ENCODE measurements at regions not wholly inside any gene's neighbourhood (a gene's known extent, or its start where the extent isn't known, plus 50 kb on each side); places are given as distances from the start of the nearest gene placed in this dataset.

DNA sequence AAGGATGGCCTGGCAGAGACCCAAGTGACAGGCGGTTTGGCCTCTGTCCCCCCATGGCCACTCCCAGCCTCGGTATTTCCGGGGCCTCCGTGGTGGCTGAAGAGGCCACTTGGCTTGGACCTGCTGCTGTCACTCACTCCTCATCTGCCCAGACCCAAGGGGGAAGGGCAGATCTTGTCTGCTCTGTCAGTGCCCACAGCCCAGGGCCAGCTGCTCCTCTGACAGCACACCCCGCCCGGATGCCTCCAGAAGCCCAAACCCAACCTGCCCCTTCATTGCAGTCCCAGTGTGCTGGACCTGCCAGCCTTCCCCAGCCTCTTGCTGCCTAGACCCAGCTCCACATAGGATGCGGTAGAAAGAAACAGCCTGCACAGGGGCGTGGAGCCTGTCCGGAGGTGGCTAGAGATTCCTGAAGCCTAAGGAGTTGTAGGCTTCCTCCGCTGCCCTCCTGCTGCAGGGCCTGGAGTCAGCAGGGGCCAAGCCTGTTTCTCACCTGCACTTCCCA is 52.0 kb downstream of the MAGEF1 start:
- DNase-seq (no peak), ATAC-seq (no peak)

DNA sequence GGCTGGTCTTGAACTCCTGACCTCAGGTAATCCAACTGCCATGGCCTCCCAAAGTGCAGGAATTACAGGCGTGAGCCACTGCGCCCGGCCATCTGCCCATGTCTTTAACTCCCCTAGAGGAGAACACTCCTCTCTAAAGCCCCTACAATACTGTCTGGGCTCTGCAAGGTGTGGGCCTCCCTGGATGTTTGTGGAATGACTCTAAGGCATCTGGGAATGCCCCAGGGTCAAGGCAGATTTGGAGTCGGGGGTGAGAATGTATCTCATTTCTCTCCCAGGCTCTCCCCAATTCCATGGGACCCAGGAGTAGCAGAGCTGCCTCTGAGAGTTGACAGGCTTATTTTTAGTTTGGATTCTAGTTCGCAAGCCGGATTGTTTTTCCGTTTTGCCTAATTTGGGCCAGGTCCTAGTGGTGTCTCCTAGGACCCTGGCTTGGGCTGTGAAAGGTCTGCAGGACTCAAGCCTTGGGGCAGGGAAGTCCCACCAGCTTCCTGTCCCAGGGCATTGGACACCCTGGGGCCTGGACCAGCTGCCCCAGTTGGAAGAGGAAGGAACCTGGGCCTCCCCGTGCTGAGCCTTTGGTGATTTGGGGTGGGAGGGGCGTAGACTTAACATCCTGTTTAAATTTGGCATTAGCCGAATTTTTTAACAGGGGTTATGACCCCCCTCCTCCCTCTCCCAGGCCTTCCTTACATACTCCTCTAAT is 53.5 kb downstream of the MAGEF1 start:
- DNase-seq: no peak
- ATAC-seq: no peak

DNA sequence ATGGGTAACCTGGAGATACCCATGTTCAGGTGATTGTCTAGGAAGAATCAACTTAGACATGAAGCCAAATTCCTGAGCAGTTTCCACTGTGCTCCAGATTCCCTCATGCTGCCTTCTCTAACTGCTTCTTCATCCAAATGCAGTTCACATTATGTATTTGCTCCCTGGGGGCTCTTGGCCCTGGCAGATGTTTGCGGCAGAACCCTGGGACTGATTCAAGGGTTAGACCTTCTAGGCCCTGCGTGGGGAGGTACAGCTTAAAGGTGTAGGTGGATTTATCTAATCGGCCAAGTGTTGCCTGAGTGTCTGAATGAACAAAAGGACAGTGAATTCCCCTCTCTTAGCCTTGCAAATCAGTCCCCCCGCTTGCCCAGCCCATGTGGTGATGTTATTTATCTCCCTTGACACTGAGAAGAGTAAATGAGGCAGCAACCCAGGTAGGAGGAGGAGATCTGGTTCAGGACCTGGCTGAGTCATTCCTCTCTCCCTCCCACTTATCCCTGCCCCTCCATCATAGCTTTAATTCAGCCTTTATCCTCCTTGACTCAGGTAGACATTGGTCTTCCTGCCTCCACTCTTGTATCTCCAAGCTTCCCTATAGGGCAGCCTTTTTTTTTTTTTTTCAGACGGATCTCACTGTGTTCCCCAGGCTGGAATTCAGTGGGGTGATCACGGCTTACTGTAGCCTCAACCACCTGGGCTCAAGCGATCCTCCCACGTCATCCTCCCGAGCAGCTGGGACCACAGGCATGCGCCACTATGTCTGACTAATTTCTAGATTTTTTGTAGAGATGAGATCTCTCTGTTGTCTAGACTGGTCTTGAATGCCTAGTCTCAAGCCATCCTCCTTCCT is 54.8 kb downstream of the MAGEF1 start:
- DNase-seq (peak; percentile 21), ATAC-seq (peak; percentile 63)

DNA sequence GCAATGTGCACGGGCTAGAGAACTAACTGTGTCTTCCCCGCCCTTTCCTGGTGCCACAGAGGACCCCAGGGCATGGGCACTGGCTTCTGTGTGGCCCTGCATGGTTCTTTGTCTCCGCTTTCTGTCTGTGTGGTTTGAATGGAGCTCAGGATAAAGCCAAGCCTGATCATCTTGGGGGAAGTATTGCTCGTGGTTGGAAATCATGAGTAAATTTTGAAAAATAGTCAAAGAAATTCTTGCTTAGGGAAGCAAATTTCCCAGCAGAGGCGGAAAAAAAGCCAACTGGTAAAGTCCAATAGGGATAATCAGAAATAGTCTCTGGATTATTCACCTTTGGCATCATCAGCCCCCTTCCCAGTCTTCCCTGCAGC is 55.4 kb downstream of the MAGEF1 start:
- ATAC-seq (no peak), DNase-seq (no peak)

DNA sequence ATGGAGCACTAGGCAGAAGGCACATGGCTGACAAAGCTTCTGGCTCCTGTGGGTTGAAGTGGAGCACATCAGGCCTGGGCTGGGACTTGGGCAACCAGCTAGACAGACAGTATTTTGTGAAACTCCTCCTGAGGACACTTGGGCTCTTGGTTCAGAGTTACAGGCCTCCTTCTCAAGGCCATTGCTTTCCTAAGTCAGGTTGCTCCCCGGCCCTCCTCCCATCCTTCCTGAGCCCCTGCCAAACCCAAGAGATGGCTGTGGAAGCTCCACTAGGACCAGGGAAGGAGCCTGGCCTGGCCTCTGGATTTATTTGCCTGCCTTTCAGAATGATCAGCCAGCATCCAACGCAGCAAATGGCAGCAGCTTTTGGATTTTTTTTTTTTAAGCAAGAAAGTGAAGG is 56.3 kb downstream of the MAGEF1 start:
- ATAC-seq (no peak), DNase-seq (no peak)

DNA sequence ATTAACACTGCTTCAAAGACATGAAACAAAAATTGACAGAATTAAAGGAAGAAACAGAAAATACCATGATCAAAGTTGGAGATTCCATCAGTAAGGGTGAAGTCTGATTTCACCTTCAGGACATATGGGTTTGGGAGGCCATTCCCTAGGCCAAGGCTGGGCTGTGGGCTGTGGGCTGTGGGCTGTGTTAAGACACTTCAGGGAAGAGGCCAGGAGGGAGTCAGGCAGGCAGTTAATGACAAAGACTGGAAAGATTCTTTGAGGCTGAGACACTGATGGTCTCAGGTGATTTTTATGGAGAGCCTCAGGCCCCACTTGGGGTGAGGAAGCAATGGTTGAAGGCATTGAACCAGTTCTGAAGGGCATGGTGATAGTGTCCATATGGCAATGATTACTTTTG is 57.5 kb downstream of the MAGEF1 start:
- no peak for DNase-seq
- ATAC-seq: no peak

DNA sequence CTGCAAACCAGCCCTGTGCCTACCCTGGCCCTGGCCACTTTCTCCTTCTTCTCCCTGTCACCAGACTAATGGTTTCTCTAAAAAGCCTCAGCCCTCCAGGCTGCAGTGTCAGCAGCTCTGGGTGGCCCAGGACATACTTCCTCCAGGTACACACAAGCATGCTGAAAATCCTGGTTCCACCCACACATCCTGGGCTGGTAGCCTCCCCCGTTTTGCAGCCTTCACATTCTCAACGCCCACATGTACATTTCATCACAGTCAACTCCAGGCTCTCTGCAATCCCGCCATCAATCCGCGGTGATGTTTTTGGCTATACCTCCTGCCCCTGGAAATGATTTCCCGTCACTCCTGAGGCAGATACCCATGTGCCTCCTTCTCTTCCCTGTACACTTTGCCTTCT is 59.4 kb downstream of the MAGEF1 start:
- ATAC-seq: no peak
- no peak for DNase-seq

DNA sequence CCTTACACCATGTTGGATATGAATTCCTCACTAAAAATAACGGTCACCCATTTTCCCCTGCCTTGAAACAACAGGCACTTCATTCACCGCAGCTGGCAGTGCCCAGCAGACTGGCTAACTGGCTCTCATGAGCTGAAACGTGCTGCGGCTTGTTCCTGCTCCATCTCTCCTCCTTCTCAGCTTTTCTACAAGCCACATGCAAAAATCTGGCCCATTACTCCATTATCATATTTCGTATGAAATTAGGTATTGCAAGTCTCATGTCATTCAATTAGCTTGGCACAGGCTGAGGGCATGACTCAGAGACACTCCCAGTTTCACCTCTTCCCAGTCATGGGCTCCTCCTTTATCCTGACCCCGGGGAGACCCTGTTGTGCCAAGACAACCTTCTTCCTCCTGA is 60.0 kb downstream of the MAGEF1 start:
- no peak for DNase-seq

DNA sequence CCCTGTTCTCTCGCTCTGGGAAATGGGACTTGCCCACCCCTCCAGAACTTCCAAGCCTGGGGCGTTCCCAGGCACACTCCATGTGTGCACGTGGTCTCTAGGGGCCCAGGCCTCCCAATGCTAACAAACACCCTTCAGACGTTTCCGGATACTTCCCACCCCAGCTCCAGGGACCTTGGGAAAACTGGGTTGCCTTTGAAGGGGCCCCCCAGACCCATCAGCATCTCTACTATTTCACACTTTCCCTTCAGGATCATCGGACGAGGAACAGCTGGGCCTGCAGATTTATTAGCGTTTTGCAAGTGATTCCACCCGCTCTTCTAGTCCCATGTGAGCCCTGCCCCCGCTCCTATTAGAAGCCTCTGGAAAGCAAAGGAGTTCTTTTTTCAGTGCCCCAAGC is 63.2 kb downstream of the MAGEF1 start:
- DNase-seq: no peak
- ATAC-seq: no peak

More for the DNA sequence above, 60.0 kb downstream of the MAGEF1 start:
- no peak for ATAC-seq

DNA sequence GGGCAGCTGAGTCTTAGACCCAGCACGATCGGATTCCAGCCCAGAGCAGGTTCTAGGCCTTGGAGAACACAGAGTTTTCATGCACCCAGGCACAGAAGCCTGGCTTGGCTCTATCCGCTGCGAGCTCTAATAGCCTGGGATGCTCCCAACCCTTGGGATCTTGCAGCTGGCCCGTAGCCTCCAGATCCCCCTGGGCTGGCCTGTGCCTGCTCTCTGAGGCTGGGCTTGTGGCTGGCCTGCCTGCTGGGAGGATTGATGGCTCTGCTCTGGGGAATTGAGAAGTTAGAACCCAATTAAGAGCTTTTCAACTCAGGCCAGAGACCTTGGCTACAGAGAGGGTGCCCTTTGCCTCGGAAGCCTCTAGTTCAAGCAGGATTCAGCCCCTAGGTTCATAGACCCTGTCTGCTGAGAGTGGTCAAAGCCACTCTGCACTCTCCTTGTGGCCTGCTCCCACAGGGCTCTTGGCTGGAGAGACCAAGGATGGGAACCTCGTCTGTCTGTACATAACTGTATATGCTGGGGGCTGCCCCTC is 64.4 kb downstream of the MAGEF1 start:
- ATAC-seq (no peak), DNase-seq (no peak)

DNA sequence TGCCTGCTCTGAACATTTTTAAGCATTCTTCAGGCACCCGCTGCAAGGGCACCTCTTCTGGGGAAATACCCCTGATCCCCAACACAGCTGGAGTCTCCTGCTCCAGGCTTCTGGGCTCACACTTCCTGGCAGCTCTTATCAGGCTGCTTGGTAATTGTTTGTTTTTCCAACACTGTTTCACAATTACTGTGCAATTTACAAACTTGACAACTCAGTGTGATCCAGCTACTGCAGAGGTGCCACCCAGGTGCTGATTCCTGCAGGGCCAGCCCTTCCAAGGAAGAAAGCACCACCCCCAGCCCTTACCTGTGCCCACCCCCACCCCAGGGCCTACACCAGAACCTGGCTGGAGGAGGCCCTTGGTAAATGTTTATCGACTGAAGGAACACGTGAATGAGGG is 66.5 kb downstream of the MAGEF1 start:
- no peak for ATAC-seq
- DNase-seq: no peak

DNA sequence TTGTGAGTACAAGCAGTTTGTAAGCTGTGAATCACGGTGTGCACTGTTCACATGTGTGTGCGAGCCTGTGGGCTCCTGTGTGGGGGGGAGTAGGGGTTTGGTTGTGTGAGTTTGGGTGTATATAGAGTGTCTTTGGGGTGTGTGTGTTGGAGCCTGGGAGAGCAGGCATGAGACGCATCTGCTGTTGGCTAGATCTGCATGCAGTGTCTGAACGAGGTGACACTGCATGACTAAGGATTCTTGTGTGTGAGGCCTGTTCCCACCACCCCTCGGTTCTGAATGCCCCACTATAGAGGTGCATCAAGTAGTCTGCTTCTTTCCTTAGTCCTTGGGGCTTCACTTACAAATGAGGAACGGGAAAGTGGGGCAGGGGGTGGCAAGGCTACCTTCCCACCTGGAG is 68.4 kb downstream of the MAGEF1 start:
- DNase-seq (no peak), ATAC-seq (no peak)

DNA sequence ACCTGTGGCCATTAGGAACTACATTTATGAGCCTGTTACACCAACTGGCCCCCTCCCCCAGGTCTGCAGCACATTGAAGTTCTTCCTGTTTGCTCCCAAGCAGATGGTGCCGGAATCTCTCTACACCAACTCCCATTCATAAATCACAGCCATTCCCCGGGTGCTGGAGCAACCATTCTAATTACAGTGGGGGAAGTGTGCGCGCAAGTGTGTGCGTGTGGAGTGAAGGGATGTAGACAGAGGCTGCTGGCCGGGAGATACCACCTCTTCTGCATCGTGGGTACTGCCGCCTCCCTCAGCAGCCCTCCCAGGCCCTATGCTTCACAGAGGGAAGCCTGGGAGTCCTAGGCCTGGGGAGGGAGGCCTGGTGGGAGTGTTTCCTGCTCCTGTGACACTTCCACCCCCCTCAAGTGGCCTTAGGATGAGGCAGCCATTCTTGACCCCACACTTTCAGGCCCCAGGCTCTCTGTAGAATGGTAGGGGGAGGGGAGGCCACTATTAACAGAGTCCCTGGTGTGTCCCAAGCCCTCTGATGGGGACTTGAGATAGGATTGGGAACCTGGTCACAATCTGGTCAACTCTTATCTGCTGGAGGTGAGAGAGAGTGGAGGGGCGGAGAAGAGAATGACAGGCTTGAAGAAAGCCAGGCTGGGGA is 69.1 kb downstream of the MAGEF1 start:
- DNase-seq (no peak), ATAC-seq (no peak)

DNA sequence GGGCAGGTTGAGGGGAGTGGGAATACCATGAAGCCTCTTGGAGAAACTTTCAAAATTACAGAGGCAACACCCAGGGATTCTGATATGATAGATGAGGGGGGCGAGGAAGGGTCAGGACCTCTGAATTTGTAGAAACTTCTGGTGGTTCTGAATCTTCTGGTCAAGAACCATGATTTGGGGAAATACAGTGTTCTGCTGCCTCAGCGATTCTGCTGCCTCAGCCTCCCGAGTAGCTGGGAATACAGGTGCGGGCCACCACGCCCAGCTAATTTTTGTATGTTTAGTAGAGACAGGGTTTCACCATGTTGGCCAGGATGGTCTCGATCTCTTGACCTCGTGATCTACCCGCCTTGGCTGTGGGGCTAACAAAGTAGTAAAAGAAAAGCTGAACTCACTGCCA is 70.4 kb downstream of the MAGEF1 start:
- ATAC-seq: no peak
- DNase-seq: no peak

DNA sequence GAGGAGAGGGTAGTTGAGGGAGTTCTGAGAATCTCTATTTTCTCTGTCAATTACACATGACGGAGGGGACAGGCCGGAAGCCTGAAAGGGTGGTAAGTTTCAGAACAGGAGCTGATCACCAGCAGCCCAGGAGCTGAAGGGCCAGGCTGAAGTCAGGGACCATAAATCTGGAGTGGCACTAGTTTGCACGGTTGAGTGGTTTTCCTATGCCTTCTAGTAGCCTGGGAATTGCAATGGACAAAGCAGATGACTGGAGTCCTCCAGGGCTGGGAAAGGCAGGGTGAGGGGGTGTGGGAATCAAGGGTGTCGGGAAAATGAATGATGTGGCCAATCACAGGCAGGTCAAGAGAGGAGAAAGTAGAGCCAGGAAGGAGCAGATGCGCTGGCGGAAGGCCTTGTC is 72.5 kb downstream of the MAGEF1 start:
- DNase-seq: no peak
- ATAC-seq: no peak

DNA sequence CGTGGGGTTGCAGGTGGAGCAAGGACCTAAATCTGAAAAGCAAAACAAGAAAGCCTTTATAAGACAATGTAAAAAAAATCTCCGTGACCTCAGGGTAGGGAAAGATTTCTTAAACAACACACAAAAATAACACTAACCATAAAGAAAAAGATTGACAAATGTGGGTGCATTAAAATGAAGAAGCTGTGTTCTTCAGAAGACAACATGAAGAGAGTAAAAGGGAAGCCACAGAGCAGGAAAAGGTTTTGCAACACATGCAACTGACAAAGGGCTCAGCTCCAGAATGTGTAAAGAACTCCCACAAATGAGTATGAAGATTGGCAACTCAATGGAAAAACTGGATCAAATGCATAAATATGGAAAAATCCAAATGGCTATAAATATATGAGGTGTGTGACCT is 74.2 kb downstream of the MAGEF1 start:
- no peak for ATAC-seq

DNA sequence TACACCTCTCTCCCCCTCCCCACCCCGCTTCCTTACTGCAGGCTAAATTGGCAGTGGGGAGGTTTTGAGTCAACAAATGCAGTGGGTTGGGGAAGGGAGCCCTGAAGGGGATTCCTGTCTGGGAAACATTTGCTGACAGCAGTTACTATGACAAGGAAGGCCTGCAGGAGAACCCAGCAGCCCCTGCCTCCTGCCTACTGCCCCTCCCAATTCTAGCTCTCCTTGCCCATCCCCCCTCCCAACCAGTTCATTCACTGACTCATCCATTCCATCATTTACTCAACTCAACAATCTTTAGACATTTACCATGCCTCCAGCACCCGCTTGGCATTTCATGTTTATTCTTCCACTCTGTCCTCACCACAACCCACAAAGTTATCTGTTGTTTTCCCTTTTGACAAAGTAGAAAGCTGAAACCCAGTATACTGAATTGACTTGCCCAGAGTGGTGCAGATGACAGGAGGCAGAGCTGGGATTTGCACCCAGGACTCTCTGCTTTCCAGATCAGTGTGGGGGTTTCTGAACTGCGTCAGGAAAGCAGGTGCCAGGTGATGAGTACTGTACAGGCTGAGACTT is 75.0 kb downstream of the MAGEF1 start:
- ATAC-seq: peak; percentile 85
- DNase-seq: peak; percentile 64

More for the DNA sequence above, 74.2 kb downstream of the MAGEF1 start:
- no peak for DNase-seq

DNA sequence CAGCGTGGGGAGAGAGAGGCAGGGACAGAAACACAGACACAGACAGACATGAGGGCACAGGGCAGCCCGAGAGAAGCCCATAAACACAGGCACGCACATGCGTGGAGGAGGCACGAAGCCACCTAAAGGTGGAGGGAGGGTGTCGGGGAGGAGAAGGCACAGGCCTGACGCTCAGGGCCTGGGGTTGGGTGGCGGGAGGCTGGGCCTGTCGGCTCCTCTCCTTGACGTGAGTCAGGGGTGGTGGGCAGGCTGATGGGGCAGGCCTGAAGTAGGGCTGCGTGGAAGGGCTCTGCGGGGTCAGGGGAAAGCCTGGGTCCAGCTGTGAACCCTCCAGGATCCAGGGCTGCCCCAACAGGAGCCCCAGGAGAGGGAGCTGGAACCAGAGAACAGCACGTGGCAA is 74.2 kb downstream of the EPHB3 start:
- DNase-seq: no peak
- ATAC-seq: no peak

DNA sequence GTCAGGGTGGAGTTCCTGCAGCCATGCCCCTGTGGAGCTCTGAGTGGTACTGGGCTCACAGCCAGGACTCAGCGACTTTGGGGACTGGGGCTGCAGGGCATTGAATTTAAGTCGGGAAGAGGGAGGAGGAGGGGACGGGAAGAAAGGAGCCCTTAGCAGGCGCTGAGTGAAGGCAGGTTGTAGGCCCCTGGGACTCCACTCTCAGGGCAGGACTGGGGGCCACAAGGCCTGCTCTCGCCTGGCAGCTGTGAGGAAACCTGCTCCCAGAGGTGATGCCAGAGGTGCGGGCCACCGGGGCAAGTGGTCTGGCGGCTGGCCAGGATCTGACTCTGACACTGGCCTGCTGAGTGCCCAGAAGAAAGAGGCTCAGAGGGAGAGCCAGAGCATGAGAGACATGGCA is 73.5 kb downstream of the EPHB3 start:
- no peak for ATAC-seq
- no peak for DNase-seq

DNA sequence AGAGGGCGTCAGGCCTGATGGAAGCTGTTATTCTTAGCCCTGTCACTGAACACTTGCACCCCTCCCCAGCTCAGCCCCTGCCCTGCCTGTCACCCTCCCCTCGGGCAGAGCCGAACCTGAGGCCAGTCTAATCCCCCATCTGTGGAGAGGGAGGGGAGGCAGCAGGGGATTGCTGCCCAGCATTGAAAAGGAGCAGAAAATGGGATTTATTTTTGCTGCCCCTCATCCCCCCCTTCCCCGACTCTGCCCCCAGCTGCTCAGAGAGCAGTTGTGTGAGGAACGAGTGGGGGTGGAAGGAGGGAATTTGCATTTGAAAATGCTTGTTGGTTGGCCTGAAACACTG is 71.6 kb downstream of the EPHB3 start:
- ATAC-seq (no peak), DNase-seq (no peak)

DNA sequence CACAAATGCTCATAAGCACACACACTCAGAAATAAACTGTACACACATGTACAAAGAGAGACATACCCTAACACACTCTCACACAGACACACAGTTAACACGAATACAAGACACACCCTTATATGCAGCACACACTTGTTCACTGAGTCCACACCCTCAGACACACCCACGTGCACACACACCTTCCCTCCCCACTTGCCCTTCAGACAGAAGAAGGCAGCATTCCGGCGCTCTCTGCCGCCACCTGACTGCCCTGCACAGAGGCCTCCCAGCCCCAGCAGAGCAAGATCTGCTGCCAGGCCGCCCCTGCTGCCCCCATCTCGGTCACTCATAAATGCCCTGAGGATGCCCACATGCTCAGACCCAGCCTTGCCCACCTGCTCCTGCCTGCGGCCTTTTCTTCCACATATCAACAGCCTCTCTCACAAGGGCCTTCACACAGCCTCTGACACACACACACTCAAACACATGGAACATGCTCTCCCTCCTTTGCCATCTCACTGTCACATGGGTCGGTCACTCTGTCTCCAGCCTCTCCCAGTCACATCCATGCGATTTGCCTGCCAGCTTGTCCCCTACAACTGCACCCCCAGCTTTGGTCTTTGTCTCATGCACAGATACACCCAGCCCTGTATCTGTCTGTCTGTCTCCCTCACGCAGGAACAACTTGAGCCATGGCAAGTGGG is 71.1 kb downstream of the EPHB3 start:
- DNase-seq (no peak), ATAC-seq (no peak)

All from stimulated activated naive CD8-positive, alpha-beta T cell treated with anti-CD3 and anti-CD28 coated beads, Interleukin-15, Interleukin-2, amounts not matched to agents 100 U/mL and 50 U/mL, for 24 hours (primary cell).